HCT116 (cell line): ENCODE measurements at regions not wholly inside any gene's neighbourhood (a gene's known extent, or its start where the extent isn't known, plus 50 kb on each side); places are given as distances from the start of the nearest gene placed in this dataset.

ENCODE experiments used
- ATAC-seq: fragments of 200-7000 bp; cut with Tn5 transposase; 2 replicates; pipeline ENCODE4 v1.9.1; 2020; ENCODE audit warnings: mild to moderate bottlenecking, moderate library complexity
- BruUV-seq: library from RNA; stranded (reverse); fragments of 400-500 nt; replicated peaks from 2 replicates; lab custom pipeline; 2021; lab: Mats Ljungman, UMichigan
- CTCF ChIA-PET: fragments of 300-600 bp; sonication (Branson Sonifier 250); formaldehyde crosslinking; loops from one replicate; lab custom pipeline; 2021; ENCODE audit warnings: antibody characterized with exemption; lab: Charles Lee
- POLR2A ChIA-PET: fragments of 300-600, 350-600 bp; sonication (Branson Sonifier 250); formaldehyde crosslinking; loops from one replicate; lab custom pipeline; 2021; ENCODE audit warnings: antibody characterized with exemption; lab: Charles Lee
- RAD21 ChIA-PET, 2 experiments: fragments of 300-600 bp; sonication (Branson Sonifier 250); formaldehyde crosslinking; loops; one replicate each; lab custom pipeline; 2023; ENCODE audit warnings: low total read pairs in 2 of 2; ENCODE audit not compliant: uncharacterized antibody in 2 of 2, unreplicated experiment in 2 of 2, low non-redundant PET in 1 of 2; lab: Charles Lee
- DNase-seq: peaks from one replicate; pipeline ENCODE4 v3.0.0-alpha.2; 2010; ENCODE audit warnings: low read depth, low spot score
- H2AFZ ChIP-seq: fragments of 200-600 bp; shearing (Covaris generic), sonication (generic); 2 replicates; pipeline ENCODE4 v1.6.1; 2017; ENCODE audit warnings: low read depth, mixed run types, mixed read lengths, antibody characterized with exemption, low read length; ENCODE audit not compliant: poor library complexity, severe bottlenecking
- H3K27ac ChIP-seq: 2 replicates; pipeline ENCODE4 v1.5.1; 2012; ENCODE audit warnings: low read depth, low read length
- H3K27me3 ChIP-seq: fragments of 200-600 bp; sonication (generic); 2 replicates; pipeline ENCODE4 v1.6.1; 2016; ENCODE audit warnings: mixed run types, low read length, mixed read lengths; ENCODE audit not compliant: insufficient read depth
- H3K36me3 ChIP-seq, 2 experiments: fragments of 200-500 bp in 1 of 2; fragments of 200-600 bp in 1 of 2; sonication (Bioruptor generic) in 1 of 2; sonication (generic) in 1 of 2; 2 replicates each; pipeline versions ENCODE4 v1.5.1 to v1.6.1; 2014 to 2016; ENCODE audit warnings: low read length in 2 of 2, inconsistent platforms in 1 of 2, mixed read lengths in 1 of 2, mixed run types in 1 of 2; ENCODE audit not compliant: insufficient read depth in 2 of 2, control insufficient read depth in 1 of 2
- H3K4me1 ChIP-seq, 2 experiments: fragments of 200-600 bp in 1 of 2; sonication (generic) in 1 of 2; 2 replicates each; pipeline versions ENCODE4 v1.5.1 to v1.6.1; 2012 to 2017; ENCODE audit warnings: low read length in 2 of 2, inconsistent platforms in 1 of 2, mild to moderate bottlenecking in 1 of 2, mixed read lengths in 1 of 2, mixed run types in 1 of 2, moderate library complexity in 1 of 2; ENCODE audit not compliant: insufficient read depth in 2 of 2, control insufficient read depth in 1 of 2
- H3K4me2 ChIP-seq: fragments of 200-600 bp; sonication (generic); 2 replicates; pipeline ENCODE4 v1.6.1; 2017; ENCODE audit warnings: mixed run types, low read length, mixed read lengths
- H3K4me3 ChIP-seq, 2 experiments: fragments of 200-600 bp in 1 of 2; sonication (generic) in 1 of 2; replicated peaks in 1 of 2; 2 replicates each; pipeline ENCODE4 v1.5.1; 2011 to 2016; ENCODE audit warnings: low read length in 2 of 2, control low read depth in 1 of 2, low read depth in 1 of 2, mild to moderate bottlenecking in 1 of 2, mixed read lengths in 1 of 2, mixed run types in 1 of 2
- H3K79me2 ChIP-seq: fragments of 200-600 bp; sonication (generic); 2 replicates; pipeline ENCODE4 v1.6.1; 2017; ENCODE audit warnings: mild to moderate bottlenecking, mixed run types, low read length, moderate library complexity, mixed read lengths; ENCODE audit not compliant: insufficient read depth
- H3K9ac ChIP-seq: fragments of 200-600 bp; sonication (generic); 2 replicates; pipeline ENCODE4 v1.6.1; 2016; ENCODE audit warnings: low read length, mixed read lengths
- H3K9me2 ChIP-seq: fragments of 200-600 bp; sonication (generic), shearing (Covaris generic); 2 replicates; pipeline ENCODE4 v1.6.1; 2017; ENCODE audit warnings: mixed run types, mild to moderate bottlenecking, moderate library complexity; ENCODE audit not compliant: insufficient read depth
- H3K9me3 ChIP-seq, 2 experiments: fragments of 200-500 bp in 1 of 2; fragments of 200-600 bp in 1 of 2; sonication (Bioruptor generic) in 1 of 2; sonication (generic) in 1 of 2; 2 replicates each; pipeline ENCODE4 v1.6.1; 2014 to 2017; ENCODE audit warnings: low read length in 2 of 2, mixed read lengths in 2 of 2, inconsistent platforms in 1 of 2, low read depth in 1 of 2, mild to moderate bottlenecking in 1 of 2, mixed run types in 1 of 2, moderate library complexity in 1 of 2; ENCODE audit not compliant: control insufficient read depth in 1 of 2, insufficient read depth in 1 of 2
- H4K20me1 ChIP-seq: fragments of 200-600 bp; sonication (generic), shearing (Covaris generic); 2 replicates; pipeline ENCODE4 v1.6.1; 2017; ENCODE audit warnings: mixed run types, mild to moderate bottlenecking, moderate library complexity; ENCODE audit not compliant: insufficient read depth
- ATF3 ChIP-seq: IDR thresholded peaks from 2 replicates; pipeline ENCODE4 v1.6.1; 2012
- CEBPB ChIP-seq: IDR thresholded peaks from 2 replicates; pipeline ENCODE4 v1.6.1; 2012; ENCODE audit warnings: low read depth
- CTCF ChIP-seq, 3 experiments: fragments of 200-600 bp in 1 of 3; sonication (generic) in 1 of 3; IDR thresholded peaks in 2 of 3; conservative IDR thresholded peaks in 1 of 3; 2 replicates each; pipeline ENCODE4 v1.5.1; 2012 to 2017; ENCODE audit warnings: low read depth in 2 of 3, low read length in 2 of 3, antibody characterized with exemption in 1 of 3, borderline replicate concordance in 1 of 3, control low read depth in 1 of 3, mild to moderate bottlenecking in 1 of 3, mixed read lengths in 1 of 3, mixed run types in 1 of 3, moderate library complexity in 1 of 3; ENCODE audit not compliant: insufficient read depth in 1 of 3
- EGR1 ChIP-seq: IDR thresholded peaks from 2 replicates; pipeline ENCODE4 v1.6.1; 2012; ENCODE audit warnings: low read depth
- FOSL1 ChIP-seq: IDR thresholded peaks from 2 replicates; pipeline ENCODE4 v1.6.1; 2012; ENCODE audit warnings: low read depth
- MAX ChIP-seq: IDR thresholded peaks from 2 replicates; pipeline ENCODE4 v1.6.1; 2012
- POLR2AphosphoS5 ChIP-seq: IDR thresholded peaks from 2 replicates; pipeline ENCODE4 v1.6.1; 2011; ENCODE audit warnings: mild to moderate bottlenecking, low read depth, low read length, moderate library complexity
- RAD21 ChIP-seq: IDR thresholded peaks from 2 replicates; pipeline ENCODE4 v1.6.1; 2012; ENCODE audit warnings: low read depth, mild to moderate bottlenecking
- REST ChIP-seq: IDR thresholded peaks from 2 replicates; pipeline ENCODE4 v1.6.1; 2012; ENCODE audit warnings: low read depth
- SIN3A ChIP-seq: IDR thresholded peaks from 2 replicates; pipeline ENCODE4 v1.6.1; 2012; ENCODE audit warnings: low read depth
- SP1 ChIP-seq: IDR thresholded peaks from 2 replicates; pipeline ENCODE4 v1.6.1; 2012; ENCODE audit warnings: low read depth
- SRF ChIP-seq: IDR thresholded peaks from 2 replicates; pipeline ENCODE4 v1.6.1; 2012; ENCODE audit warnings: low read depth
- TCF7L2 ChIP-seq: IDR thresholded peaks from 2 replicates; pipeline ENCODE4 v1.7.0; 2011; ENCODE audit warnings: borderline replicate concordance, inconsistent platforms; ENCODE audit not compliant: insufficient read depth, insufficient read length; ENCODE audit errors: extremely low read depth
- YY1 ChIP-seq: IDR thresholded peaks from 2 replicates; pipeline ENCODE4 v1.6.1; 2011; ENCODE audit warnings: low read length, low read depth, moderate library complexity, mild to moderate bottlenecking; ENCODE audit not compliant: insufficient replicate concordance; ENCODE audit errors: extremely low read depth
- ZFX ChIP-seq: fragments of 450-650 bp; IDR thresholded peaks from 2 replicates; pipeline ENCODE4 v1.6.1; 2017
- intact Hi-C: fragments of 100-400 bp; cut with micrococcal nuclease; formaldehyde crosslinking; loops from 2 replicates; pipeline ENCODE4 v1.10.0; 2022

- intact Hi-C loops: no loop called here
- Histone ChIP-seq H3K9me3 (no peaks in the 10 kb centered on the region), H4K20me1 (no peaks in the 10 kb centered on the region), H3K27ac (no peak overlapping the region), H3K4me2 (no peak overlapping the region), H3K79me2 (no peaks in the 10 kb centered on the region), H3K9ac (no peak overlapping the region), H3K4me1 (peaks cover 0 to 15% of the 10 kb centered on the region in 2 experiments; a peak in 2 of 4 replicates), H2AFZ (no peak overlapping the region), H3K36me3 (no peaks in the 10 kb centered on the region), H3K9me2 (no peaks in the 10 kb centered on the region), H3K27me3 (no peaks in the 10 kb centered on the region), H3K4me3 (no peak overlapping the region)
- ATAC-seq: no peak
- DNase-seq: no peak
- no peak for TF ChIP-seq SRF
- no peak for TF ChIP-seq RAD21
- no peak for TF ChIP-seq EGR1
- no peak for TF ChIP-seq REST
- no peak for TF ChIP-seq SIN3A
- TF ChIP-seq YY1: no peak
- TF ChIP-seq ATF3: no peak
- no peak for TF ChIP-seq FOSL1
- TF ChIP-seq CTCF (IDR thresholded peaks at IDR 0.05 in 2 of 3, conservative IDR thresholded peaks at IDR 0.05 in 1 of 3; ENCODE audit: borderline replicate concordance in 1 of 3, insufficient read depth in 1 of 3, low read depth in 2 of 3, low read length in 2 of 3): no peak
- no peak for TF ChIP-seq TCF7L2
- no peak for TF ChIP-seq MAX
- no peak for TF ChIP-seq POLR2AphosphoS5
- no peak for TF ChIP-seq ZFX
- no peak for TF ChIP-seq CEBPB
- no peak for TF ChIP-seq SP1
- BruUV-seq: no TSS peak
- ChIA-PET POLR2A (interaction anchor here (0.7 kb wide), 1 partner anchor 121 kb away, joined by 3 read pairs; no protein-coding TSS in a partner anchor), CTCF (interaction anchor here (1.9 kb wide), 1 partner anchor 12 kb away, joined by 14 read pairs; no protein-coding TSS in a partner anchor), RAD21 (no interaction called here)
Measured at GRCh38 chr4:112753333-112753732, 116.4 kb downstream of the LARP7 start.
